PC-9 (cell line): ENCODE measurements at regions not wholly inside any gene's neighbourhood (a gene's known extent, or its start where the extent isn't known, plus 50 kb on each side); places are given as distances from the start of the nearest gene placed in this dataset.

ENCODE experiments used
- CTCF ChIP-seq: fragments of 200-600 bp; sonication (generic); conservative IDR thresholded peaks from 2 replicates; pipeline ENCODE4 v1.6.1; 2017; ENCODE audit warnings: mixed run types, antibody characterized with exemption, mild to moderate bottlenecking, moderate library complexity
- EZH2 ChIP-seq: fragments of 200-600 bp; sonication (generic); IDR thresholded peaks from 2 replicates; pipeline ENCODE4 v1.8.0; 2017; ENCODE audit warnings: antibody characterized with exemption, low read depth

DNA sequence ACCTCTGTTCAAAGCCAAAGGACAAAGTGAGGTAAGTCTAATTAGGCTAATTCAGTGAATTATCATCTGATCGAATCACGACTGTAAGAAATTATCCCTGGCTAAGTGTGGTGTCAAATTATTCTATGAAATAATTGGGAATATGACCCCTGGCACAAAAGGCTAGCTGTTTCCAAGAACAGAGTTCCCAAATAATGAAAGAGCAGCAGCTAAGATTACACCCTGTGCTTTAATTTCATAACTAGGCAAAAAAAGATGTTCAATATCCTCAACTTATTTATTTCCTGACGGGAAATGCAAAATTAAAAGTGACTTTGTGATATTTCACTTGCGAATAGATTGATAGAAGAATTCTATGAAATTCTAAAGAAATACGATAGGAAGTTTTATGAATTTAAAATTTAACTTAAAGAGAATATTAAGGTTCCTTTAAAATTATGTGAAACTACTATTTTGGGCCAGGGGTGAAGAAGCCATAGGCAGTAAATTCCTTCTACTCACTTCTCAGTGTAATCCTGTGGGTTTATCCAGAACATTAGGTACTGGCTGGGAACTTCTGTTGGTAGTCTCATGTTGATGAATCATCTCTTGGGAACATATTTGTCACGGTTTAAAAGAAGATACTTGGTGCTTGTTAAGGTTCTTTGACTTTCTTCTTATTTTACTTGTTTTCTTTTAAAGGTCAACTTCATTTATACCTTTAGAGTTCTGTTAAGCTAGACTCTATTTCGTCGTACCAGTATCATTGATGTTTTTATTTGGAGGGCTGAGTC is 148.5 kb downstream of the POLR1F start:
- TF ChIP-seq CTCF (no peak), EZH2 (no peak)
